IMR-90 (cell line): ENCODE measurements at regions not wholly inside any gene's neighbourhood (a gene's known extent, or its start where the extent isn't known, plus 50 kb on each side); places are given as distances from the start of the nearest gene placed in this dataset.

ENCODE experiments used
- ATAC-seq: fragments of 200-7000 bp; cut with Tn5 transposase; 2 replicates; pipeline ENCODE4 v1.9.1; 2020; ENCODE audit warnings: low read depth, mild to moderate bottlenecking, moderate library complexity
- BruUV-seq: library from RNA; stranded (reverse); fragments of 400-500 nt; replicated peaks from 2 replicates; lab custom pipeline; 2021; lab: Mats Ljungman, UMichigan
- CTCF ChIA-PET: fragments of 300-600 bp; formaldehyde crosslinking; extraction: SDS; loops from one replicate; lab custom pipeline; 2021; ENCODE audit warnings: antibody characterized with exemption; lab: Yijun Ruan, JAX
- POLR2A ChIA-PET: fragments of 300-600 bp; sonication (Branson Sonifier 250); formaldehyde crosslinking; loops from one replicate; lab custom pipeline; 2022; ENCODE audit warnings: antibody characterized with exemption; ENCODE audit not compliant: unreplicated experiment; lab: Charles Lee
- DNase-seq: peaks from one replicate; pipeline ENCODE4 v3.0.0; 2013
- H2AFZ ChIP-seq: replicated peaks from 2 replicates; pipeline ENCODE3; 2013; ENCODE audit warnings: low read length, mild to moderate bottlenecking; ENCODE audit not compliant: poor library complexity
- H2AK5ac ChIP-seq: 2 replicates; pipeline ENCODE4 v1.6.1; 2013; ENCODE audit warnings: low read depth, low read length, inconsistent platforms
- H2AK9ac ChIP-seq: replicated peaks from 2 replicates; pipeline ENCODE3; 2013; ENCODE audit warnings: mild to moderate bottlenecking, low read depth, low read length, moderate library complexity; ENCODE audit not compliant: poor library complexity
- H2BK120ac ChIP-seq: 2 replicates; pipeline ENCODE4 v1.6.1; 2013; ENCODE audit warnings: low read depth, low read length, inconsistent platforms
- H2BK15ac ChIP-seq: 3 replicates; pipeline ENCODE4 v1.6.1; 2013; ENCODE audit warnings: low read depth, low read length, inconsistent platforms
- H2BK20ac ChIP-seq: 2 replicates; pipeline ENCODE4 v1.6.1; 2013; ENCODE audit warnings: low read depth, mild to moderate bottlenecking, inconsistent platforms, low read length, moderate library complexity
- H2BK5ac ChIP-seq: 2 replicates; pipeline ENCODE4 v1.6.1; 2013; ENCODE audit warnings: mild to moderate bottlenecking, low read depth, low read length, inconsistent platforms; ENCODE audit not compliant: poor library complexity, severe bottlenecking
- H3K14ac ChIP-seq: replicated peaks from 2 replicates; pipeline ENCODE4 v1.6.1; 2013; ENCODE audit warnings: low read depth, low read length, inconsistent platforms
- H3K18ac ChIP-seq: 2 replicates; pipeline ENCODE4 v1.6.1; 2013; ENCODE audit warnings: low read depth, low read length, control low read depth
- H3K23ac ChIP-seq: 2 replicates; pipeline ENCODE4 v1.6.1; 2013; ENCODE audit warnings: low read depth, low read length, inconsistent platforms
- H3K27ac ChIP-seq: 2 replicates; pipeline ENCODE4 v1.5.1; 2013; ENCODE audit warnings: mild to moderate bottlenecking, control low read depth, low read length; ENCODE audit not compliant: insufficient read depth
- H3K27me3 ChIP-seq: 2 replicates; pipeline ENCODE4 v1.6.1; 2013; ENCODE audit warnings: low read length; ENCODE audit not compliant: control insufficient read depth, insufficient read depth
- H3K36me3 ChIP-seq: 2 replicates; pipeline ENCODE4 v1.6.1; 2013; ENCODE audit warnings: low read length, mixed read lengths; ENCODE audit not compliant: control insufficient read depth, insufficient read depth
- H3K4ac ChIP-seq: 2 replicates; pipeline ENCODE4 v1.6.1; 2013; ENCODE audit warnings: low read depth, low read length, inconsistent platforms
- H3K4me1 ChIP-seq: 2 replicates; pipeline ENCODE4 v1.6.1; 2013; ENCODE audit warnings: low read length, mixed read lengths; ENCODE audit not compliant: control insufficient read depth, insufficient read depth
- H3K4me2 ChIP-seq: 2 replicates; pipeline ENCODE4 v1.6.1; 2013; ENCODE audit warnings: low read depth, mild to moderate bottlenecking, control low read depth, low read length, moderate library complexity
- H3K4me3 ChIP-seq: 2 replicates; pipeline ENCODE4 v1.5.1; 2013; ENCODE audit warnings: low read depth, mild to moderate bottlenecking, control low read depth, low read length, moderate library complexity; ENCODE audit not compliant: insufficient read depth
- H3K56ac ChIP-seq: 2 replicates; pipeline ENCODE4 v1.6.1; 2013; ENCODE audit warnings: low read length, inconsistent platforms; ENCODE audit not compliant: insufficient read depth; ENCODE audit errors: extremely low read depth
- H3K79me1 ChIP-seq, 2 experiments: 2 replicates each; pipeline ENCODE4 v1.6.1; 2013; ENCODE audit warnings: low read length in 2 of 2, inconsistent platforms in 1 of 2, low read depth in 1 of 2
- H3K9ac ChIP-seq: 2 replicates; pipeline ENCODE4 v1.6.1; 2013; ENCODE audit warnings: low read depth, low read length, control low read depth
- H3K9me1 ChIP-seq: 2 replicates; pipeline ENCODE4 v1.6.1; 2013; ENCODE audit warnings: low read length, inconsistent platforms; ENCODE audit not compliant: insufficient read depth
- H3K9me3 ChIP-seq: 2 replicates; pipeline ENCODE4 v1.6.1; 2013; ENCODE audit warnings: low read length; ENCODE audit not compliant: control insufficient read depth, insufficient read depth
- H4K20me1 ChIP-seq: 2 replicates; pipeline ENCODE4 v1.6.1; 2013; ENCODE audit warnings: low read length, inconsistent platforms; ENCODE audit not compliant: insufficient read depth
- H4K5ac ChIP-seq: 2 replicates; pipeline ENCODE4 v1.6.1; 2013; ENCODE audit warnings: mild to moderate bottlenecking, low read depth, low read length, control low read depth
- H4K8ac ChIP-seq, 2 experiments: 2 replicates each; pipeline ENCODE4 v1.6.1; 2013; ENCODE audit warnings: low read depth in 2 of 2, low read length in 2 of 2, control low read depth in 1 of 2, inconsistent platforms in 1 of 2
- H4K91ac ChIP-seq: 2 replicates; pipeline ENCODE4 v1.6.1; 2013; ENCODE audit warnings: low read depth, low read length, inconsistent platforms; ENCODE audit not compliant: insufficient read depth
- BHLHE40 ChIP-seq: fragments of 150-350 bp; IDR thresholded peaks from 2 replicates; pipeline ENCODE4 v1.6.1; 2016; ENCODE audit warnings: mild to moderate bottlenecking, low read depth, low read length
- CHD1 ChIP-seq: IDR thresholded peaks from 2 replicates; pipeline ENCODE4 v1.6.1; 2012; ENCODE audit warnings: low read depth, low read length, improper control_type of control experiment
- ELK1 ChIP-seq: fragments of 150-350 bp; IDR thresholded peaks from 2 replicates; pipeline ENCODE4 v1.6.1; 2016; ENCODE audit warnings: low read depth, mild to moderate bottlenecking, low read length, moderate library complexity, borderline replicate concordance
- FOS ChIP-seq: fragments of 150-350 bp; IDR thresholded peaks from 2 replicates; pipeline ENCODE4 v1.6.1; 2016; ENCODE audit warnings: low read depth, low read length
- MAFK ChIP-seq: IDR thresholded peaks from 2 replicates; pipeline ENCODE4 v1.6.1; 2012; ENCODE audit warnings: low read depth, low read length, improper control_type of control experiment
- MAZ ChIP-seq: IDR thresholded peaks from 2 replicates; pipeline ENCODE4 v1.6.1; 2012; ENCODE audit warnings: low read depth, mild to moderate bottlenecking, low read length, improper control_type of control experiment, moderate library complexity, borderline replicate concordance
- MXI1 ChIP-seq: IDR thresholded peaks from 2 replicates; pipeline ENCODE4 v1.6.1; 2012; ENCODE audit warnings: low read depth, mild to moderate bottlenecking, low read length, moderate library complexity, borderline replicate concordance
- NFE2L2 ChIP-seq: fragments of 150-350 bp; IDR thresholded peaks from 2 replicates; pipeline ENCODE4 v1.6.1; 2016; ENCODE audit warnings: low read depth, mild to moderate bottlenecking, low read length
- POLR2A ChIP-seq: IDR thresholded peaks from 2 replicates; pipeline ENCODE4 v1.6.1; 2012; ENCODE audit warnings: mild to moderate bottlenecking, low read depth, low read length
- RAD21 ChIP-seq: IDR thresholded peaks from 2 replicates; pipeline ENCODE4 v1.6.1; 2012; ENCODE audit warnings: low read length, improper control_type of control experiment
- RCOR1 ChIP-seq: IDR thresholded peaks from 2 replicates; pipeline ENCODE4 v1.6.1; 2012; ENCODE audit warnings: mild to moderate bottlenecking, low read length, improper control_type of control experiment; ENCODE audit not compliant: insufficient replicate concordance
- RFX5 ChIP-seq: IDR thresholded peaks from 2 replicates; pipeline ENCODE4 v1.8.0; 2012; ENCODE audit warnings: low read depth, mild to moderate bottlenecking, low read length, moderate library complexity
- SMC3 ChIP-seq: fragments of 150-350 bp; IDR thresholded peaks from 2 replicates; pipeline ENCODE4 v1.6.1; 2016; ENCODE audit warnings: low read depth, mild to moderate bottlenecking, antibody characterized with exemption, low read length, moderate library complexity
- WGBS, 2 experiments: methylation state at CpG; one replicate each; pipeline versions ENCODE4 v1.1.5 to v1.1.7; 2013; ENCODE audit warnings: missing lambda C conversion rate in 2 of 2; ENCODE audit not compliant: insufficient read length in 1 of 2; ENCODE audit errors: extremely low coverage in 2 of 2; 5-methylcytosine and 5-hydroxymethylcytosine counted together
- dilution Hi-C: fragments of 300-500 bp; cut with HindIII; formaldehyde crosslinking; loops from one replicate; pipeline ENCODE4 v1.14.3; 2018; ENCODE audit warnings: low sequenced_read_pairs; ENCODE audit not compliant: unreplicated experiment
- in situ Hi-C: fragments of 300-500 bp; cut with MboI; formaldehyde crosslinking; loops from 3 replicates; pipeline ENCODE4 v1.14.3; 2019; ENCODE audit warnings: low sequenced_read_pairs, inconsistent platforms, mixed read lengths
- intact Hi-C: fragments of 100-400 bp; cut with micrococcal nuclease; formaldehyde crosslinking; loops from 2 replicates; pipeline ENCODE4 v1.10.0; 2022
- TF ChIP-seq, protein P1 (sequence below): fragments of 150-350 bp; IDR thresholded peaks from 2 replicates; pipeline ENCODE4 v1.6.1; 2017; ENCODE audit warnings: mild to moderate bottlenecking, antibody characterized with exemption, low read length, low read depth
- TF ChIP-seq, protein P2 (sequence below): conservative IDR thresholded peaks from 2 replicates; pipeline ENCODE4 v1.5.1; 2012; ENCODE audit warnings: mild to moderate bottlenecking, low read depth, low read length, improper control_type of control experiment

DNA sequence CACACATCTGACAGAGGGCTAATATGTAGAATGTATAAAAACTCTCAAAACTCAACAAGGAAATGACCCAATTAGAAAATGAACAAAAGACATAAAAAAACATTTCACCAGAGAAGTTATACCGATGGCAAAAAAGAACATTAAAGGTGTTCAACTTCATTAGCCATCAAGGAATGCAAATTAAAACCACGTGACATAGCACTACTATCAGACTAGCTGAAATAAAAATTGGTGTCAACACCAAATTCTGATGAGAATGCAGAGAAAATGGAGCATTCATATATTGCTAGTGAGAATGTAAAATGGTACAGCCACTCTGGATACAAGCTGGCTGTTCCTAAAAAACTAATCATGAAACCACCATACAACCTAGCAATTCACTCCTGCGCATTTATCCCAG is 128.0 kb downstream of the INSIG2 start:
- no peak overlapping the region for H2BK5ac ChIP-seq
- H2BK20ac ChIP-seq, result no peak overlapping the region
- H3K4ac ChIP-seq, result no peak overlapping the region
- no peak overlapping the region for H2AFZ ChIP-seq
- DNase-seq (no peak), ATAC-seq (no peak)
- no peak overlapping the region for H4K8ac ChIP-seq
- no peak overlapping the region for H3K4me3 ChIP-seq
- H4K20me1 ChIP-seq, result no peaks in the 10 kb centered on the region
- H3K27me3 ChIP-seq, result peaks cover 2% of the 10 kb centered on the region
- H4K91ac ChIP-seq, result no peak overlapping the region
- H4K5ac ChIP-seq, result no peak overlapping the region
- no peak overlapping the region for H3K9ac ChIP-seq
- ChIA-PET CTCF (interaction anchor here (0.6 kb wide), 1 partner anchor 69 kb away, joined by 3 read pairs; no protein-coding TSS in a partner anchor), POLR2A (no interaction called here)
- in situ Hi-C loops, result no loop called here
- H3K27ac ChIP-seq, result no peak overlapping the region
- no peaks in the 10 kb centered on the region for H3K79me1 ChIP-seq
- no peaks in the 10 kb centered on the region for H3K4me1 ChIP-seq
- H3K36me3 ChIP-seq, result no peaks in the 10 kb centered on the region
- no peak overlapping the region for H3K23ac ChIP-seq
- intact Hi-C loops, result no loop called here
- WGBS, 2 experiments, result no CpG with 5 or more reads among the region's 3 CpGs
- no peak overlapping the region for H2BK120ac ChIP-seq
- H3K14ac ChIP-seq, result no peak overlapping the region
- no TSS peak for BruUV-seq
- no peak overlapping the region for H3K18ac ChIP-seq
- H3K9me1 ChIP-seq, result no peaks in the 10 kb centered on the region
- no peaks in the 10 kb centered on the region for H3K9me3 ChIP-seq
- TF ChIP-seq FOS (no peak), BHLHE40 (no peak), MAFK (no peak), NFE2L2 (no peak), RFX5 (no peak), ELK1 (no peak), CHD1 (no peak), RAD21 (no peak), RCOR1 (no peak), MAZ (no peak), MXI1 (no peak), SMC3 (no peak), POLR2A (no peak)
- TF ChIP-seq, protein P1, sequence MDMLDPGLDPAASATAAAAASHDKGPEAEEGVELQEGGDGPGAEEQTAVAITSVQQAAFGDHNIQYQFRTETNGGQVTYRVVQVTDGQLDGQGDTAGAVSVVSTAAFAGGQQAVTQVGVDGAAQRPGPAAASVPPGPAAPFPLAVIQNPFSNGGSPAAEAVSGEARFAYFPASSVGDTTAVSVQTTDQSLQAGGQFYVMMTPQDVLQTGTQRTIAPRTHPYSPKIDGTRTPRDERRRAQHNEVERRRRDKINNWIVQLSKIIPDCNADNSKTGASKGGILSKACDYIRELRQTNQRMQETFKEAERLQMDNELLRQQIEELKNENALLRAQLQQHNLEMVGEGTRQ, result no peak
- TF ChIP-seq, protein P2, sequence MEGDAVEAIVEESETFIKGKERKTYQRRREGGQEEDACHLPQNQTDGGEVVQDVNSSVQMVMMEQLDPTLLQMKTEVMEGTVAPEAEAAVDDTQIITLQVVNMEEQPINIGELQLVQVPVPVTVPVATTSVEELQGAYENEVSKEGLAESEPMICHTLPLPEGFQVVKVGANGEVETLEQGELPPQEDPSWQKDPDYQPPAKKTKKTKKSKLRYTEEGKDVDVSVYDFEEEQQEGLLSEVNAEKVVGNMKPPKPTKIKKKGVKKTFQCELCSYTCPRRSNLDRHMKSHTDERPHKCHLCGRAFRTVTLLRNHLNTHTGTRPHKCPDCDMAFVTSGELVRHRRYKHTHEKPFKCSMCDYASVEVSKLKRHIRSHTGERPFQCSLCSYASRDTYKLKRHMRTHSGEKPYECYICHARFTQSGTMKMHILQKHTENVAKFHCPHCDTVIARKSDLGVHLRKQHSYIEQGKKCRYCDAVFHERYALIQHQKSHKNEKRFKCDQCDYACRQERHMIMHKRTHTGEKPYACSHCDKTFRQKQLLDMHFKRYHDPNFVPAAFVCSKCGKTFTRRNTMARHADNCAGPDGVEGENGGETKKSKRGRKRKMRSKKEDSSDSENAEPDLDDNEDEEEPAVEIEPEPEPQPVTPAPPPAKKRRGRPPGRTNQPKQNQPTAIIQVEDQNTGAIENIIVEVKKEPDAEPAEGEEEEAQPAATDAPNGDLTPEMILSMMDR, result no peak
- no peak overlapping the region for H3K56ac ChIP-seq
- H2AK5ac ChIP-seq, result no peak overlapping the region
- no peak overlapping the region for H2BK15ac ChIP-seq
- H3K4me2 ChIP-seq, result no peak overlapping the region
- dilution Hi-C loops, result no loop called here
- no peak overlapping the region for H2AK9ac ChIP-seq
